H1 (cell line): ENCODE measurements at regions not wholly inside any gene's neighbourhood (a gene's known extent, or its start where the extent isn't known, plus 50 kb on each side); places are given as distances from the start of the nearest gene placed in this dataset.

Experiments used
- CREB1 ChIP-seq: IDR thresholded peaks from 2 replicates; pipeline ENCODE4 v1.6.1; 2012; ENCODE audit warnings: inconsistent platforms
- FOSL1 ChIP-seq: IDR thresholded peaks from 2 replicates; pipeline ENCODE4 v1.6.1; 2011; ENCODE audit warnings: mild to moderate bottlenecking, low read depth, low read length, moderate library complexity; ENCODE audit not compliant: insufficient read depth
- NANOG ChIP-seq: IDR thresholded peaks from 2 replicates; pipeline ENCODE4 v1.6.1; 2011; ENCODE audit warnings: low read length, low read depth, mild to moderate bottlenecking, inconsistent platforms; ENCODE audit not compliant: insufficient read depth, poor library complexity, severe bottlenecking

- TF ChIP-seq NANOG: no peak
- no peak for TF ChIP-seq FOSL1
- peak; percentile 70 for TF ChIP-seq CREB1
Observed at GRCh38 chr4:3675251-3676115, 90.7 kb upstream of the ADRA2C start.
